HG02885 (cell line): ENCODE measurements at regions not wholly inside any gene's neighbourhood (a gene's known extent, or its start where the extent isn't known, plus 50 kb on each side); places are given as distances from the start of the nearest gene placed in this dataset.

ENCODE experiments used
- ATAC-seq: cut with Tn5 transposase; IDR thresholded peaks from one replicate; pipeline ENCODE4 v1.9.1; 2021; ENCODE audit warnings: mild to moderate bottlenecking; ENCODE audit not compliant: unreplicated experiment, poor library complexity

DNA sequence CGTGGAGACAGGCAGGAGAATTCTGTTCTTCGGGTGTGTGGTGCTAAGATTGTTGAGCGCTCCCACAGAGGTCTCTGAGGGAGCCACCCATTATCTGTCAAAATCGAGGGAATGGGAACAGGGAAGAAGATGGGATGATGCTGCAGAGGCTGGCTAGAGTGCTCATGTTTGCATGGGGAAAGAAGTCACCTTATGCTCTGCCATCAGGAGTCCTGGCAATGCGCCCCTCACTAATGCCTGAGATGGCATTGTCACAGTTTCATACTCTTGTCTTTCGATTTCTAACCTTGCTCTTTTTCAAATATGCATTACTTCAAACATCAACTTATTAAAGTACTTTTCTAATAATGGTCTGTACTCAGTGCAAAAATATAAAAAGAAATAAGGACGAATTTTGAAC, 463.3 kb upstream of the CELF4 start:
- no peak for ATAC-seq

GRCh38 chr18:38025433-38026038, 459.9 kb upstream of the CELF4 start:
- no peak for ATAC-seq

GRCh38 chr18:38023871-38024270, 458.3 kb upstream of the CELF4 start:
- no peak for ATAC-seq

DNA sequence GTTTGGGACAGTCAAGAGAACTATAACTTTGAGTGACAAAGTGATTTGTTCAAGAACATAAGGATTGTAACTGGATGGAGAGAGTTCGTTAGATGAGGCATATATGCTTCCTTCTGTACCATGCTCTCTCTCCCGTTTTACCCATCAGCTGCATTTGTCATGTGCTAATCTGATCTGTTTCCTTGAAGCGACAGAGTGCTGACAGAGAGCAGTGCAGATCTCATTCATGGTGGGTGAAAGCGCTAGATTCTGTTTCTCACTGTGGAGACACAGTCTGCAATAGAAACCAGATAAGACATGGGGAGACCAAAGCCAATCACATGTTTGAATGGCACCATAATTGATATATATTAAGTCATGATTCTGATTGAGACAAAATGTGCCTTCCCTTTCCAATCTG, 456.6 kb upstream of the CELF4 start:
- ATAC-seq = no peak

GRCh38 chr18:38019292-38019691, 453.7 kb upstream of the CELF4 start:
- ATAC-seq = no peak

GRCh38 chr18:38010971-38011857, 445.6 kb upstream of the CELF4 start:
- no peak for ATAC-seq

DNA sequence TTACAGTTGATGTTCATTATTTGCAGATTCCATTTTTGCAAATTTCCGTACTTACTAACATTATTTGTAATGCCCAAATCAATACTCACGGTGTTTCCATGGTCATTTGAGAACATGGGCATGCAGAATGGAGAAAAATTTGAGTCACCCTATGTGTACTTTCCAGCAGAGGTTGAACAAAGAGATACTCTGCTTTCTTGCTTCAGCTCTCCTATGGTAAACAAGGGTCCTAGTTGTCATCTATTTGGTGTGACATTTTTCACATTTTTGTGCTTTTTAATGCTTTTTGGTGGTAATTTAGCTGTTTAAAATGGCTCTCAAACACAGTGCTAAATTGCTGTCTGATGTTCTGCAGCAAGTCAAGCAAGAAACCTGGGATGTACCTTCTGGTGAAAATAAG, 444.4 kb upstream of the CELF4 start:
- ATAC-seq = no peak

DNA sequence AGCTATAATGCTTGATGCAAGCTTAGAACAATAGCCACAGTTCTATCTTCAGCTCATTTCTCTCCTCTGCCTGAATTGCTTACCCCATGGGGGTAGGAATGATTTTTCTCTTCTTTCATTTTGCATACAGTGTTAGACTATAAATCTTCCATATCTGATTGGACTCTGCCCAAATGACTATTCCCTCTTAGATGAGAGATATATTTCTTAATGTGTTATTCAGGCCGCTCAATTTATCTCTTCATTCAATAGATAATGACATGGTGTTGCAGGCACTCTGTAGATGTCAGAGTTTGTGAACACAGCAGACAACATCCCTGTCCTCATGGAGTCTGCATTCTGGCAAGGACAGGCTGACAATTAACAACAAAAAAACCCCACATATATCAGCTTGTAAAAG, 443.7 kb upstream of the CELF4 start:
- ATAC-seq = no peak

DNA sequence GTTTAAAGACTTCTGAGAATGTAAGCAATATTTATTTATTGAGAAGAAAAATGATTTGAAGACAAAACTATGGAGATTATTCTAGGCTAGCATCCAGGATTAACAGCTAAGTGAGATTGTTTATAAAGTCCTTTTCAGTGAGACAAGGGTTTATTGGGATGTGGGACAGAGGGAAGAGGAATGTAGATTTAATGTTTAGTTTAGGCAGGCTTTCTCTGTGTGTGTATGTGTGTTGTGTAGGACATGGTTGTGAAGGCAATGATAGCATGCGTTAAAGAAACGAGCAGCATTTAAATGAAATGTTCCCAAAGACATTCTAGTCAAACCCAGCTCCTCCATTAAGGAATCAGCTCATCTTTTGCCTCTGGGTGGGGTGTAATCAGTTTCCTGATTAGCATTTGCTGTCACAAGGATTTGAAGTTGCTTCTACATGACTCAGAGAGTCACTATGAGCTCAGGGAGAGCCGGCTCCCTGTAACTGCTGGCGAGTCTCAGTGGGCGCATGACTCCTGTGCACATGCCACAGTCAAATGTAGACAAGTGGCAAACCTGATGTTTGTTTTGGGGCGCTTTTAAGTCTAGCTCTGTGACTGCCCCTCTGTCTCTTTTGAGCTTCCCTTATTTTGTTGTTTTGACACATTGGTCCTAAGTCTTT, 442.2 kb upstream of the CELF4 start:
- ATAC-seq = no peak

GRCh38 chr18:38007026-38007425, 441.4 kb upstream of the CELF4 start:
- ATAC-seq = no peak

DNA sequence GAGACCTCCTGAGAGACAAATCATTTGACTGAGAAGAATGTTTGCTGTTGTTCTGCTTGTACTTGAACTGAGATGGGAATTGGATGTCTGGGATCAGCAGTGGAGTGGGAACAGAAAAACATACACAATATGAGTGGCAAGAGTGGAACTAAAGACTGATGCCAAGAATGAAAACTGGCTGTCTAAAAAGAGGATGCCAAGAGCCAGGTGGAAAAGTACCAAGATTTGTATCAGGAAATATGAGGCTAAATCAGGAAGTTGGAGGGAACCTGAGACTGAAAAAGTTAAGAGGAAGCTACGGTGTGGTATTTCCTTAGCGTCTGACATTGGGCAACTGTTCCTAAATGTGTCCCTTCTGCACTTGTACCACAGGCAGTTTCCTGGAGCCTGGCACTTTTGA, 440.9 kb upstream of the CELF4 start:
- ATAC-seq = no peak

GRCh38 chr18:37997695-37998094, 432.1 kb upstream of the CELF4 start:
- no peak for ATAC-seq

GRCh38 chr18:37987901-37988300, 422.3 kb upstream of the CELF4 start:
- no peak for ATAC-seq

DNA sequence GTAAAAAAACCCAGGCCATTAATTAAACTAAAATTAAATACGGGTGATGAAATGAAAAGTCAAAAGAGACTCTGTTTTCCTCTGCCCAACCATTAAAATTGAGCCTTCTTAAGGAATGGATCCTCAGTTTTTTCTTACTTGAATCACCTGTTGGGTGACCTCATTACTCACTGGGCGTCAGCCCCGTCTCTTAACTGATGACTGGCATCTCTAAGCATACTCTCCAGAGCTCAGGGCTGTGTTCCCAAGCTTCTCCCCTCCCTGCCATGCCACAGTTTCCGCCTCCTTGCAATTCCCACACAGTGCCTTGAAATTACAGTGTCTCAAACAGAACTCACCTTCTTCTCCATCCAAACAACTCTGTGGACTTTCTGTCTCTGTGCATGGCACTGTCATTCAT, 421.1 kb upstream of the CELF4 start:
- no peak for ATAC-seq

- ATAC-seq = no peak
Observed at GRCh38 chr18:37985126-37985525, 419.5 kb upstream of the CELF4 start.

GRCh38 chr18:37980556-37980955, 415.0 kb upstream of the CELF4 start:
- ATAC-seq = no peak

DNA sequence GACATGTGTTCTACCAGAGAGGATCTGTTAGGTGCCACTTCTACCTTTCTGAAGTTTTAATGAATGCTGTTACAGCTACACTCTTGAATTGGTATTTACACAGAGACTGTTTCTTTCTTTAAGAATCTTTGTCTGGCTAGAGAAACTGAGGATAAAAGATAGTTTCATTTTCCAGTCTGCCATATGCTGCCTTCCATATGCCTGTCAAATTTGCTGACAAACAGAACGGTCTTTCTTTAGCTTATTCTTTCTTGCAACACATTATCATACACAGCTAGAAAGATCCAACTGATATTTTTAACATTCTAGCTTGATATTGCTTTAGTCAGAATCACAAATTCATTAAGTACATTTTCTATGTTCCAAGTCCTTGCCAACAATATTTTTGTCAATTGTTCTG, 409.8 kb upstream of the CELF4 start:
- ATAC-seq = no peak

GRCh38 chr18:37967261-37967660, 401.7 kb upstream of the CELF4 start:
- no peak for ATAC-seq

DNA sequence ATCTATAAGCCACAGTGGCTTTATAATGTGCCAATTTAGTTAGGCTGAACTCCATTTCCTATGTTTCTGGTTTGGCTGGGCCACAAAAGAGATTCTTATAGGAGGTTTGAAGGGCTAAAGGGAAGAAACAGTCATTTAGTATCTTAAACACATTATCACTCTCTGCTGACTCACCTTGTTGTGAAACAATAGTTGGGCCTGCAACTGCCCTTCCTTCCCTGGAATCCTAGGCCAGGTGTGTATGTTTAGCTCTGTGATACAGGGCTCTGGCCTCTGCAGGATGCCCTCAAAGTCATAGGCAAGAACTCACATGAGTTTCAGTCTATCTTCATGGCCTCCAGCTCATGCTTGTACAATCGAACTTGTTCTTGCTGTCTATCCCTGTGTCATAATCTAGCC, 400.0 kb upstream of the CELF4 start:
- no peak for ATAC-seq

DNA sequence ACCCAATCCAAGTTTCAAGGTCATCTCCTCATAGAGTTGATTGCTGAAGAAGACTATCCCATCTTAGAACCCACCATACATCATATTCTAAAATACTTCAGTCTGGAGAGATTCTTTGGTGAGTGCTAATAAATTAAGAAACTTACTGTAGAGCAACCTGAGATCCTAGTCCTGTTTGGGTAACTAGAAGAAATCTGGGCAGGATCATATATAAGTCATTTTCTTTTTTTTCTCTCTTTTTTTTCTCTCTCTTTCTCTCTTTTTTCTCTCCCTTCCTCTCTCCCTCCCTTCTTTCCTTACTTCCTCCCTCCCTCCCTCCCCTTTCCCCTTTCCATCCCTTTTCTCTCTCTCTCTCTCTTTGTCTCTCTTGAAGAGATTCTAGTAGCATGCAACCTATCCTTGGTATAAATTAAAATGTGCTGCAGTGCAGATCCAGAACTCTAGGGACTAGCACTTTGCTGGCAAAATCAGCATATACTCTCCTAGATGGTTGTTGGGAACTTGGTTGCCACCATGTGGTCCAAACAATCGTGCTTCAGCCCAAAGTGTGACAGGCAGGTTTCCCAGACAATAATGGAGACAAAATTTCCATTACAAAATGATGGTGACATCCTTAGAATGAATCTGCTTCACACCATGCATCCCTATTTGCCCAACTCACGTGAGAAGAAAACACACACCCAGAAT, 399.4 kb upstream of the CELF4 start:
- no peak for ATAC-seq

GRCh38 chr18:37963837-37964236, 398.2 kb upstream of the CELF4 start:
- no peak for ATAC-seq
